HG03039 (cell line): ENCODE measurements at regions not wholly inside any gene's neighbourhood (a gene's known extent, or its start where the extent isn't known, plus 50 kb on each side); places are given as distances from the start of the nearest gene placed in this dataset.

ENCODE experiments used
- ATAC-seq: cut with Tn5 transposase; IDR thresholded peaks from one replicate; pipeline ENCODE4 v1.9.1; 2021; ENCODE audit warnings: mild to moderate bottlenecking, moderate library complexity; ENCODE audit not compliant: unreplicated experiment

DNA sequence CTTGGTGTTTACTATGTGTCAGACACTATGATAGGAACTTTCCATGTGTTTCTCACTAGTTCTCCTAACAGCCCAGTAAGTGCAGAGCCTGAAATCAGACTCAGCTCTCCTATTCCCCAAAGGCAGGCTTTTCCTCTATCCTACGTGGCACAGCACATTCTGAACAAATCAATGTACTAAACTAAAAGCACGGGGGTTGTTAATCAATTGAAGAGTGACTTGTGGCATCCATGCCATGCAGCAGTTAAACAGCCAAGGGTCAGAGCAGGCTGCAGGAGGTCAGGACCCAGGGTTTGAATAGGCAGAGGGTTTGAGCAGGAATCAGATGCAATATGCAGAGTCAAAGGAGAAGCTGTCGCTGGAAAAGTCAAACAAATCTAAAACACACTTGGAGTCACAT, 289.7 kb upstream of the LDB2 start:
- ATAC-seq = no peak

DNA sequence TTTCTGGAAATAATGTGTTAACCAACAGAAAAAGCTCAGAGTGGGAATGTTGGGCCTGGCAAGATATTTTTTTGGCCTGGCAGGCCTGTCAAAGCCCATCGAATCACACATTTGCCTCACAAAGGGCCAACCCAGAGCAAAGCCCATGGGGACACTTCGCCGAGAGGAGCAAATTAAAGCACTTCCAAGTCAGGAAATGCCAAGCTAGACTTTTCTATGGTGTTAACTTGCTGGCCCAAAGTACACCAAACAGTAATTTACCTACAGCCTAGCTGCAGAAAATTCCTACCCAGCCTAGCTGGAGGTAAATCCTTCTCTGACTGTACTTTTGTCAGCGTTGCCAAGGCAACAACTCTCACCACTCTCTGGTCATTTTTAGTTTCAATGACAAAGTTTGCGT, 288.6 kb upstream of the LDB2 start:
- no peak for ATAC-seq

DNA sequence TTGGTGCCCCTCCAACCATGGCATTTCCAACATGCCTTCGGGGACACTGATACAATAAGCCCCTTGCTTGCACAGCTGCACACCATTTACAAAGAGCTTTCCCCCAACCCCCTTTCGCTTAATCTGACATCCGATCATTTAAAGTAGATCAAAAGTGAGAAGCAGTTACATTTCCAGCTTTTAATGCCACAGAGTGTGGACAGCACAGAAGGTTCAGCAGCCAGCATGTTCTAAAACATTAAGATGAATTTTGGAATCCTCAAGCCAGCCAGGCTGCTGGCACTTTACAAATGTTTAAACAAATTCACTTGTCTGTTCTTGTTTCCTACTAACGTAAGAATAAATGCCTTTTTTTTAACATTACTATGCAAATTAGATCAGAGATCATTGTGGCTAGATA, 284.4 kb upstream of the LDB2 start:
- ATAC-seq = no peak

DNA sequence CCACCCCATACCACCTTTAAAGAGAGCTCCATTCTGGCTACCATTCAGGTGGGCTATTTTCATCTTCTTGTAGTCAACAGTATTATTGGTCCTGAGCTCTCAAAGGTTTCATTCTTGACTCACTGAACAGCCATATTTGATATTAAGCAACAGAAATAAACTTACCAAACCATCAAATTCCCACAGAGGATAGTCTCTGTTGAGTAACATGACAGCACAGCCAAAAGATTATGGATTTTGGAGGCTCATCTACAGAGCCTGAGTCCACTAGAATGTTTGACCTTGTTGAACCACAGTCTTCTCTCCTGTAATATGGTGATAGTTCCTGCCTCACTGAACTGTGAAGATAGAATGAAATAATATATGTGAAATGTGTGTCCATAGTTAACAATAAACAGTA, 276.3 kb upstream of the LDB2 start:
- no peak for ATAC-seq

DNA sequence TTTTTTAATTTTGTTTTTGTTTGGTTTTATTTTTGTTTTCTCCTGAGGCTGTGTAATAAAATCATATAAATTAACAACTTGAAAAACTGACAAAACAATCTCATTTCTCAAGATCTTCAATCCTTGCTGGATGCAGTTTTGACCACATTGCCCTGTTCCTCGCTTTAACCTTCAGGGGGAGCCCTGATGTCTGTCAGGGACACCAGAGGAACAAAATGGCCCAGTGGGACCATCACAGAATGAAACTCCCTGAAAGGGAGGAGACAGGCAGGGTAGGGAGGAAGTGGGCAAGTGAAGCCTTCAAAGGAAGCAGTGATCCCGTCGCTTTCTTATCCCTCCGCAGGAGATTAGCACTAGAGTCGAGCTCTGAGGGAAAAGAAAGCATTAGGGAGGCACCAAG, 274.9 kb upstream of the LDB2 start:
- no peak for ATAC-seq

DNA sequence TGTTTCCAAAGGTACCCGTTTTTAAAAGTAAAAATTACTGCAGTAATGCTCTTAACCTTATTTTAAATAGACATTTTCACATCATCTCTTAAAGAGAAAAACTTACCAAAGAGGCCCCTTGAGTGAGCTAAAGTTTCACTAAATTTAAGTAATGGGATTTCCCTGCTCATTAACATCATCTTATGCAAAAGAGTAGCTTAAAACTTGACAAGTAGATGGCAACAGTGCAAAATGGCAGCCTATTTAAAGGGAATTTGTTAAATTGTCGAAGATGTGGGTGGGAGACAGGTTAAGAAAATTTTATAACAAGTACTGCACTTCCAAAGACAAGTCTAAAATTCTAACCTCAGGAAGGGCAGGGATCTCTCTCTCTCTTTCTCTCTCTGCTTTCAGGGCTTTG, 271.7 kb upstream of the LDB2 start:
- ATAC-seq = no peak

DNA sequence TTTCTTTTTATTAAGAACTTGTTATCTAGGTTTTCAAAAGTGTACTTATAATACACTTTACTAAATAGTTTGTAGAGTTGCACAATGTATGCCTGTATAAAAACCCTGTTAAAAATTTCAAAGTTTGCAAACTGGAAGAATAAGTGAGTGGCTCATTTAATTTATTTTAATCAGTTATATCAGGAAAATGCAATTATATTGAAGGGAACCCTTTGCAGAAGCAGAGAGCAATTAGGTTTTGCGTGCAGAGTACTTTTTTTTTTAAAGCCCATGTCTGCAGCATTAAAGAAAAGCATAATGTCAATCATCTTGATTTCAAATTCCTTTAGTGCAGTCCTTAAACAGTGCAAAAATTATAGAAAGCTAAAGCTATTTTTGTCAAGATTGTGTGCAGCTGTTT, 271.3 kb upstream of the LDB2 start:
- no peak for ATAC-seq

DNA sequence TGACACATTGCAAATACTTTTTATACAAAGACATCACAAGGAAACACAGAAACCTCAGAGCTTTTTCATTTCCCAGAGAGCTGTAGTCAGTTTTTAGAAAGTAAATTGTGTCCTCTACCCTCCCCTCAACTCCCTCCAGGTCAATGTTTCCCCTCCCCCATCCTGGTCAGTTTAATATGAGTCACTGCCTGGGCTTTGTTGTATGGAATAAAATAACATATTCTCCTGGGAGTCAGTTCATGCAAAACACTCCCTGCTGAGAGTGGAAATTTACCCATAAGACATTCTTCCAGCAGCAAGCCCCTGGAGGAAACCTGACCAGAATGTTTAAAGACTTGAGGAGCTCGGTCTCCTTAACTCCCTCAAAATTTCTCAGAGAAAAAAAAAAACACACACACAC, 270.1 kb upstream of the LDB2 start:
- ATAC-seq = no peak

DNA sequence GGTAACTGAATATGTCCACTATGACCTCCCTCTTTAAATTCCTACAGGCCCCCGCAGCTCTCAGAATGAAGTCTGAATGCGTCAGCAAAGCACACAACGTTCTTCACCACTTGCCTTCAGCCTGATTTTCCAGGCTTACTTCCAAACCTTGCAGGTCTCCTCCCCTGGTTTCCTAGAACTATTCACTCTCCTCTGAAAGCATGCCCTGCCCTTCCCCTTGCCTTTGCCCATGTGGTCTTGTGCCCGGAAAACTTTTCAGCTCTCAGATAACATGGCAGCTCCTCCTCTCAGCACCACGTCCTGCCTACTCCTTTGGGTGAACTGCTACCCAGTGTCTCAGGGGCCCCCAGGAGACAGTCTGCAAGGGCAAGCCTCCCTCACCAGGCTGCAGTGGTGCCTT, 268.5 kb upstream of the LDB2 start:
- no peak for ATAC-seq

DNA sequence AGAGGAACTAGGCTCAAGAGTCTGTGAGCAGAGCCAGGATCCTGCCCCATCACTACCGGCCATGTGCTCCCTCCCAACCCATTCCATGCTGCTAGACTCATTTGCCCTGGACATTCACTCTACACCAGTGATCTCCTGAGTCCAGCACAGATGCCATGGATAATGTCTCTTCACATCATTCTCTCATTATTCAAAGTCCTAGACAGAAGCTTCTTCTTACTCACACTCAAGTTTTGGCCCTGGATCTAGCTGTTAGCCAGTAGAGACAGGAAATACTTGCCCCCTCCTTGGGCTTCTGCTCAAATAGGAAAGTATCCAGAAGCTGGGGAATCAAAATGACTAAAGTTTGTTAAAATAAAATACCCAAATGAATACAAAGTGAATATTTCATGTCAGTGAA, 266.8 kb upstream of the LDB2 start:
- no peak for ATAC-seq

DNA sequence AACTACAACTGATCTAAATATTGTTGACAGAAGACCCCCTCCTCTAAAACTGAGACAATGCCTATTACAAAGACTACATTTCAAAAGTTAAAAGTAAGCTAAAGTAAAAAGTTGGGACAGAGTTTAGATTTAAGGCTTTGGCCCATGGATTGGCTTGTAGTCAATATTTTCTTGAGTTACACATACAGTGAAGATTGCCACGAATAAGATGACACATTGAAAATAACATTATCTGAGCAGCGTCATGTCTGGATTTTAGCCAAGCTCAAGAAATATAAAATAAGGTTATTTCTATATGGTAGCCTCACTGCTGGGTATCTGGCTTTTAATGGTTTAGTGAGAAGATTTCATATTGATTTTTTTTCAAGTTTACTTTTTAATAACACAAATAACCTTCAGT, 266.2 kb upstream of the LDB2 start:
- no peak for ATAC-seq

DNA sequence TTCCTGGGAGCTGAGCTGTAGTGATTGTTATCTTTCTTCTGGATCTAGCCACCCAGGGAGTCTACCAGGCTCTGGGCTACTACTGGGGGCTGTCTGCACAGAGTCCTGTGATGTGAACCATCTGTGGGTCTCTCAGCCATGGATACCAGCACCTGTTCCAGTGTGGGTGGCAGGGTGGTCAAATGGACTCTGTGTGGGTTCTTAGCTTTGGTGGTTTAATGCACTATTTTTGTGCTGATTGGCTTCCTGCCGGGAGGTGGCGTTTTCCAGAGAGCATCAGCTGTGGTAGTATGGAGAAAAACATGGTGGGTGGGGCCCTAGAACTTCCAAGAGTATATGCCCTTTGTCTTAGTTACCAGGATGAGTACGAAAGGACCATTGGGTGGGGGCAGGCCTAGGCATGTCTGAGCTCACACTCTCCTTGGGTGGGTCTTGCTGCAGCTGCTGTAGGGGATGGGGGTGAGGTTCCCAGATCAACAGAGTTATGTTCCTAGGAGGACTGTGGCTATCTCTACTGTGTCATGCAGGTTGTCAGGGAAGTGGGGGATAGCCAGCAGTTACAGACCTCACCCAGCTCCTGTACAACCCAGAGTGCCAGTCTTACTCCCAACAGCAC, 264.8 kb upstream of the LDB2 start:
- no peak for ATAC-seq

DNA sequence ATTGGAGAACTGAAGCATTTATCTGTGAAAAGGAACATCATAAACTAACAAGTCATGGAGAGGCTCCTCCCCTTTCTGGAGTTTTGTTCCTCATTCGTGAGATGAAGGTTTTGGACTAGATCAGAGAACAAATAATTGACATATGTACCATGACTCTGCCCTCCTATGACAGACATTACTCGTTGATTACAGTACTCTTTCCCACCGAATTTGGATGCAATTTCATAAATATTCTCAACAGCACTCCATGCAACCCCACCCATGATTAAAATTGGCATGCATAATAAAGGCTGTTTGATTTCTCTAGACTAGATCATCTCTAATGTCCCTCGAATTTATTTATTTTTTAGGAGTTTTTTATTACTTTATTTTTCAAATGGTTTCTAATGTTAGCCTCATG, 258.9 kb upstream of the LDB2 start:
- no peak for ATAC-seq

DNA sequence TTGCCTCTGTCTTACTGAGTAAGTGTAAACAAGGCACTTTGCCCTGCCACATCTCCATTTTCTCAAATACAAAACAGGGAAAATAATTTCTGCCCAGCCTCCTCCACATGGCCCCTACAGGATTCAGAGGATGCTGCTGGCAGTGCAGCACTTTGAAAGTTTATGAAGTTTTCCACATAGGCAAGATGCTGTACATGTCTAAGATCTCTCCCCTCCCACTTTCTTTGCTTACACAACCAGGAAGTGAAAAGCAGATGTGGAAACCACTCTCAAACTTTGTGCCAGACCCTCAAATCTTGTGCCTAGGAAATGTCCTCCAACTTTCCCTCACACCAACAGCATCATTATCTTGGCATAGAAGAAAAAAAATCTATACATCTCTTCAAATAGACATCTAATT, 257.0 kb upstream of the LDB2 start:
- ATAC-seq = no peak

DNA sequence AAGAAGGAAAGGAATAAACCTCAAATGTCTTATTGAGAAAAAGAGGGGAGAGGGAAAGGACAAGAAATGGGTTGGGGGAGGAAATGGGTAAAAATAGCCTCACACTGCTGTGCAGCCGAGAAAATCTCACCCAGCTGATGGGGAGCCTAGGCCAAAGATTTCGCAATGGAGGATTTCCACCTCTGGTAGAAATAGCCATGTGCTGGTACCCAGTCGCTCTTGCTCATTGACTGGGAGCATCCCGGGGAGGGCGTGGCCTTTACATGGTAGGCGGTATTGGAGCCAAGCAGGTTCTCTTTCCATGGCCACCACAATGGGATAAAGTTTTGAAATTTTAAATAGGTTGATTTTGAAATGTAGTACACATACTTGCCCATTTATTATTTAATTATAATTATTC, 255.1 kb upstream of the LDB2 start:
- ATAC-seq = no peak

DNA sequence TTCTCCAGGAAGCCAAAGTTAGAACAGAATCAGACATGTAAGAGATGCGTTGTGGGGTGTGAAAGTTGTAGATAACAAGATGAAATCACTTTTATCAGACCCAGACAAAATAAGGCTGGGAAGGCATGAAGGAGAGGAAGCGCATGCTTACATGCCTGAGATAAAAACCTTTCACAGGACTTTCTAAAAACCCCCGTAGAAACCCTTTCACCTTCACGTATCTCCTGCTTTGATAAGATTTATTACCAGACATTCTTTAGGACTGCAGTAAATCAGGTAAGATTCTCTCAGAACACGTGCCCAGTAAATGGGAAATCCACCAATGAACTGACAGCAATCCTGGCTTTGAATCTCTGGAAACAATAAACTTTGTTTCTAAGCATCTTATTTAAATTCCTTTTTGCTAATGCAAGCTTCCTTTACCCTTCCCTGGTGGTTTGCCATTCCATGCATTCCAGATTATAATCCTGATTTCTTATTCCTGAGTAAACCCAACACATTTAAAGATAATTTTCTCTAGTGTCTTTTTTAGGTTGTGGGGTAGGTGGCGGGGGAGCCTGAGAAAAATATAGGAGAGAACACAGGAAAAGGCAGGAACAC, 254.6 kb upstream of the LDB2 start:
- ATAC-seq = no peak

DNA sequence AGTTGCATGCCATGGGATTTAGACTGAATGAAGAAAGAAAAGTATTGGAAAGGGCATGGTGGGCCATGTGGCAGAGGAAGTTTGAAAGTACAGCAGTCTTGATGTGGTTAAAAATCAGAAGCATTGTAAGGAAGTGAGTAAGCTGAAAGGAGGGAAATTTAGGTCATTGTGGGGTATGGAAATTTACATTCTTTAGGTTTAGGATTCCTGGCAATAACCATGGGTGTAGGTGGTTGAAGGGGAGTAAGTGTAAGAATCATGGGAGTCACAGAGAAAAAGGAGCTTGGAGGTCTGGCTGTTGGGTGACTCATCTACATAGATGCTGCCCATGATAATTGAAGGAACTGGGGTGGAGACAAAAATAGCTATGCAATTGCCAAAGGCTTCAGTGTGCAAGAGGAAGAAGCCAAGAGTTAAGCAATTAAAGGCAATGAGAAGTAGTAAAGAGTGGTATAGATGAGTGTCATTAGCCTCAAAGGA, 243.8 kb upstream of the LDB2 start:
- ATAC-seq = no peak

DNA sequence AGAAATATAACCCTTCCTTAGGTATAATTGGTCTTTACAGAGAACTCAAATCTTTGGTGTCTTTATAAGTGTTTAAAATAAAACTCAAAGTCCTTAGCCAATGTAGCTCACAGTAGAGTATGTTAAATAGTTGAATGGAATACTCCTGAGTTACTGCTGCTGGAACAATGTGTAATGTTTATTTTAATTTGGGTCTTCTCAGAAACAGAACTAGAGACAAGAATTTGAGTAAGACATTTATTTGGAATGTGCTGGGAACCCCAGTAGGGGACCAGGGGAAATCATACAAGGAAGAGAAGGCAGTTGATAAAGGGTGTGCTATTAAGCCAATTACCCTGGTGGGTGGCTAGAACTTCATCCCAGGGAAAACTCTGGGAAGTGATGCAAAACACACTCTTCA, 240.4 kb upstream of the LDB2 start:
- no peak for ATAC-seq

DNA sequence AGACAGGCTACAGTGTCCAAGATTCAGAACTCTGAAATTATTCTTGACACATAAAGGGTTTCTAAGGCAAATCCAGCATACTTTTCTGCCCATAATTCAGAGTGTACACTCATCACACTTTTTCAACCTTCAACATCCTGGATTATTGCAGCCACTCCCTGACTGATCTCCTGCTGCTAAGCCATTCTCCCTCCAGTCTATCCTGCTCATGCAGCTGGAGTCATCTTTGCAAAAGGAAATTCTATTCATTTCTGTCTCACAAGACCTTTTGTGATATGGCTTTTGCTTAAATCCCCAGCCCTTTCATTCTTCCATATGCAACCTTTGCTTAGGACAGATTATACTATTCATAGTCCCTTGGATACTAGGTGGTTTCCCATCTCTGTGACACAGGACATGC, 236.1 kb upstream of the LDB2 start:
- no peak for ATAC-seq

DNA sequence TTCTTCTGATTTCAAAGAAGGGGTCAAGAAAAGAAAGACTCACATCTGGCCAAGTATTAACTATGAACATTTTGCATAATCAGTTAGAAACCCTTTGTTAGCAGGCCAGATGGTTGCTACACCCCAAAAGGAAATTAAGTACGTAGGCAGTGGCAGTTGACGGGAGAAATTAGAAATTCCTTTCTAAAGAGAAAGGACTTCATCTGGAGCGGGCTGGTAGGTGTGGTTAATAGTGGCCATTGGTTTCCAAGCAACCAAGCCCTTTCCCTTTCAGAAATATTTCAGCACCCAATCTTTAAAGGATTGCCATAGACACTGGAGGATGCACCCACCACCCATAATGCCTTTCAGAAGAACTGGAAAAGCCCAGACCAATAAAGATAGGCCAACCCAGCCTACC, 235.7 kb upstream of the LDB2 start:
- ATAC-seq = no peak

DNA sequence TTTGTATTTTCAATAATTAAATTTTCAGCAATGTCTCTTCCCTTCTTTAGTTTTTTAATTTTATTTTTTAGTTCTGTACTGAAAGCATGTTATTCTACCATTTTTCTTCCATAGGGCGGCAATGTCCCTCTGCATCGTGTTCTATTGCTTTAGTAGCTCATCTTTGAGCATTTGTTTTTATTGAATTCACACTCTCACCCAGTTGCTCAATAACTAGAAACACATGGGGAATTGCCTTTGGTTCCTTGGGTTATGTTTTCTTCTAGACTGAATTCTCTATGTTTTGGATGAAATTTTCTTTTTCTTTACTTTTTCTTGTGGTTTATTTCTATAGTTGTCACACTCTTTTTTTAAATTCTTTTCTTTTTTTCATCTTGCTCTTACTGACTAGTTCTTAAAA, 233.8 kb upstream of the LDB2 start:
- ATAC-seq = no peak

DNA sequence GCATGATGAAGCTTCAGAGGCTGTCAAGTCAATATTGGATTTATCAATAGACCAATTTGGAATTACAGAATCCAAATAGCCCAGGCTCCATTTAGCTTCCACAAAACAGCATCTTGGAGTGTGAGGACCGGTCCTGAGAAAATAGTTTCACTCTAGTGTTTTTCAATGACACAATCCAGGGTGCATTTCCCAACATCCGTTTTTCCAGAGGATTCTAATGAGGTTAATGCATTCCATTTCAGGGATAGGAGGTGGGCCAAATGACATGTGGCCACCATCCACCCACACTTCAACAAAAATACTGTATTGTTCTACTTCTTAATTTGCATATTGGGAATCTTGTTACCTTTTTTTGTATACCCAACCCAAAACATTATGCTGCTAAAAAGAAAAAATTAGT, 229.8 kb upstream of the LDB2 start:
- ATAC-seq = no peak

DNA sequence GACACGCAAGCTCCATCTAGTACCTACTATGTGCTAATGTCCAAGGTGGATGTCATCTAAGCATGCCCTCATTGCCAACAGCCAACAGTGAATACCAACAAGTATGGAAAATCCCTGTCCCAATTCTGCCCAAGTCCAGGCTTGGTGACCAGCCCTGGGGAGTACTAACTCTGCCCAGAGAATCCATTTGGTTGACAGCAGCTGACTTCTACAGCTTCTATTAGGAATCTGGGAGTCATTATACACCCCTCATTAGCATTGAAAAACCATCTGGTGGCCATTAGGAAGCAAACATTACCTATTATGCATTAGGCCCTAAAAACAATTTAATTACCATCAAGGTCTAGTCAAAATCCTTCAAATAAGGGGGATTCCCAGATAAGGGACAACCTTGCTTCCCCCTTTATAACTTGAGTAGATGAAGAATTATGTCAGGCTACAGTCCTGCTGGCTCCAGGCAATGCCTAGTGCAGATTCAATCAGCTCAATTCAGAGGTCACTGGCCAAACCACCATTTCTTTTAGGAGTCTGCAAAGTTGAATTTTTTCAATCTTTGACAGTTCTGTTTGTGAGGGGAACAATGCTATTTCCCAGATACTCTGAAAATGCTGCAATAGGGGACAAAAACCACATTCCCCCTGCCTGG, 228.0 kb upstream of the LDB2 start:
- ATAC-seq = no peak
